GM23248 (cell line): ENCODE measurements at regions not wholly inside any gene's neighbourhood (a gene's known extent, or its start where the extent isn't known, plus 50 kb on each side); places are given as distances from the start of the nearest gene placed in this dataset.

Experiments
- DNase-seq: peaks from one replicate; pipeline ENCODE4 v3.0.0-alpha.2; 2015
- H2AFZ ChIP-seq: fragments of 200-600 bp; sonication (generic); 2 replicates; pipeline ENCODE4 v1.6.1; 2016; ENCODE audit warnings: antibody characterized with exemption
- H3F3A ChIP-seq: fragments of 200-600 bp; sonication (generic); 2 replicates; pipeline ENCODE4 v1.6.1; 2016; ENCODE audit warnings: mild to moderate bottlenecking, antibody characterized with exemption, mixed run types; ENCODE audit not compliant: insufficient read depth
- H3K27ac ChIP-seq: fragments of 200-600 bp; sonication (generic); 2 replicates; pipeline ENCODE4 v1.5.1; 2016; ENCODE audit warnings: mild to moderate bottlenecking
- H3K27me3 ChIP-seq: fragments of 200-600 bp; sonication (generic); replicated peaks from 2 replicates; pipeline ENCODE4 v1.6.1; 2016; ENCODE audit warnings: mild to moderate bottlenecking; ENCODE audit not compliant: insufficient read depth
- H3K36me3 ChIP-seq: fragments of 200-600 bp; sonication (generic); 2 replicates; pipeline ENCODE4 v1.6.1; 2016; ENCODE audit warnings: low read depth, mild to moderate bottlenecking
- H3K4me1 ChIP-seq: fragments of 200-600 bp; sonication (generic); 2 replicates; pipeline ENCODE4 v1.6.1; 2016; ENCODE audit warnings: mild to moderate bottlenecking; ENCODE audit not compliant: insufficient read depth
- H3K4me2 ChIP-seq: fragments of 200-600 bp; sonication (generic); one replicate; pipeline ENCODE4 v1.6.1; 2016; ENCODE audit warnings: mild to moderate bottlenecking; ENCODE audit not compliant: unreplicated experiment
- H3K4me3 ChIP-seq: fragments of 200-600 bp; sonication (generic); 2 replicates; pipeline ENCODE4 v1.5.1; 2016; ENCODE audit warnings: mild to moderate bottlenecking
- H3K79me2 ChIP-seq: fragments of 200-600 bp; sonication (generic); 2 replicates; pipeline ENCODE4 v1.6.1; 2016; ENCODE audit warnings: mild to moderate bottlenecking; ENCODE audit not compliant: insufficient read depth
- H3K9ac ChIP-seq: fragments of 200-600 bp; sonication (generic); 2 replicates; pipeline ENCODE4 v1.6.1; 2016; ENCODE audit warnings: mild to moderate bottlenecking
- H3K9me2 ChIP-seq: fragments of 200-600 bp; sonication (generic); 2 replicates; pipeline ENCODE4 v1.6.1; 2016; ENCODE audit warnings: mixed run types, mild to moderate bottlenecking, moderate library complexity; ENCODE audit not compliant: insufficient read depth
- H3K9me3 ChIP-seq: fragments of 200-600 bp; sonication (generic); one replicate; pipeline ENCODE4 v1.6.1; 2017; ENCODE audit warnings: low read depth
- H4K20me1 ChIP-seq: fragments of 200-600 bp; sonication (generic); 2 replicates; pipeline ENCODE4 v1.6.0; 2016; ENCODE audit not compliant: insufficient read depth
- EZH2 ChIP-seq: fragments of 200-600 bp; sonication (generic); IDR thresholded peaks from 2 replicates; pipeline ENCODE4 v1.6.1; 2018; ENCODE audit warnings: antibody characterized with exemption, mild to moderate bottlenecking; ENCODE audit not compliant: insufficient read depth, poor library complexity, severe bottlenecking
- EZH2phosphoT487 ChIP-seq: fragments of 200-600 bp; sonication (generic); IDR thresholded peaks from 2 replicates; pipeline ENCODE4 v1.6.1; 2018; ENCODE audit warnings: antibody characterized with exemption, moderate library complexity, mild to moderate bottlenecking, low read depth; ENCODE audit not compliant: insufficient read depth
- WGBS, 2 experiments: methylation state at CpG; one replicate each; pipeline ENCODE4 v1.1.6; 2015 to 2017; ENCODE audit warnings: low lambda C conversion rate in 2 of 2, low coverage in 1 of 2; ENCODE audit errors: missing lambda C conversion rate in 2 of 2; 5-methylcytosine and 5-hydroxymethylcytosine counted together
- in situ Hi-C: fragments of 300-500 bp; cut with MboI; formaldehyde crosslinking; loops from 2 replicates; pipeline ENCODE4 v1.15.0; 2020

DNA sequence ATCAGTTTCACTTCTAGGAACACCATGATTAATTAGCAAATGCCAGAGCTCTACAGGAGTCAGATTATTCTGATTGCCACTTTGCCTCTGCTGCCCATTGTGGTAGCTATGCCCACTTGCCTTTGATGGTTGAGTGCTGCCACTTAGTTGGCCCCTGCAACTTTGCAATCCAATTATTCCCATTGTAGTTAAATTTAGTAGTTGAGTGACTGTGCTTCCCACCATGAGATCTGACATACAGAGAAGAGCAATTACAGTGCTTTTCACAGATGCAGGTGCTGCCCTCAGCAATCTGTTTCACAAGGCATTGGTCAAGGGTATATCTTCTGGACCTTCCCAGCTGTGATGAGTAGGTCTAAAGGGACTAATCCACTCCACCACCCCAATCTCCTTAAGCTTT, 468.4 kb upstream of the RGS6 start:
- Histone ChIP-seq H3K4me1 (peaks cover 28% of the 10 kb centered on the region), H3F3A (peaks cover 35% of the 10 kb centered on the region), H3K4me2 (no peak overlapping the region), H3K36me3 (no peaks in the 10 kb centered on the region), H3K27ac (no peak overlapping the region), H3K9me2 (no peaks in the 10 kb centered on the region), H4K20me1 (no peaks in the 10 kb centered on the region), H2AFZ (no peak overlapping the region), H3K79me2 (peaks cover 94% of the 10 kb centered on the region), H3K9ac (no peak overlapping the region), H3K4me3 (no peak overlapping the region), H3K27me3 (no peaks in the 10 kb centered on the region), H3K9me3 (no peaks in the 10 kb centered on the region)
- DNase-seq = no peak
- in situ Hi-C loops = no loop called here
- TF ChIP-seq EZH2phosphoT487 (no peak), EZH2 (no peak)

DNA sequence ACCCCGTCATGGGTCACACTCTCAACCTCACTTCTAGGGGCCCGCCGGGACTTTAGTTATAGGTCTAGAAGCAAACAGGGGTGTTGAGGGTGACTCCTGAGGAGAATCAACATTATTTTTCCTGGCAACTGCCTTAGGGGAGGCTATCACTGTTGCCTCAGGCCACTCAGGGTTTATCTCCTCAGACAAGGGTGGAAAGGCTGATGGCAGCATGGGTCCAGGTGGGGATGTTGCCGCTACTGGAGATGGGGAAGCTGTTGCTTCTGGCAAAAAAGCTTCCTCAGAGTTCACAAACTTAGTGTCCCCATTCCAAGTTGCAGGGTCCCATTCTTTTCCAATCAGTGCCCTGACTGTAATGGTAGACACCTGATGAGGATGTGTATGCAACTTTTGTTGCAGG, 467.4 kb upstream of the RGS6 start:
- Histone ChIP-seq H4K20me1 (no peaks in the 10 kb centered on the region), H3K36me3 (no peaks in the 10 kb centered on the region), H3K4me3 (no peak overlapping the region), H3K4me2 (no peak overlapping the region), H3K4me1 (peaks cover 30% of the 10 kb centered on the region), H3K9ac (no peak overlapping the region), H3K79me2 (peaks cover 94% of the 10 kb centered on the region), H3K27me3 (no peaks in the 10 kb centered on the region), H3K27ac (no peak overlapping the region), H3K9me2 (no peaks in the 10 kb centered on the region), H3F3A (peaks cover 40% of the 10 kb centered on the region), H3K9me3 (no peaks in the 10 kb centered on the region), H2AFZ (no peak overlapping the region)
- no peak for DNase-seq
- in situ Hi-C loops = no loop called here
- TF ChIP-seq EZH2 (no peak), EZH2phosphoT487 (no peak)
- 96 to 99% methylated on average over 4 of the region's 4 CpGs for WGBS, 2 experiments

DNA sequence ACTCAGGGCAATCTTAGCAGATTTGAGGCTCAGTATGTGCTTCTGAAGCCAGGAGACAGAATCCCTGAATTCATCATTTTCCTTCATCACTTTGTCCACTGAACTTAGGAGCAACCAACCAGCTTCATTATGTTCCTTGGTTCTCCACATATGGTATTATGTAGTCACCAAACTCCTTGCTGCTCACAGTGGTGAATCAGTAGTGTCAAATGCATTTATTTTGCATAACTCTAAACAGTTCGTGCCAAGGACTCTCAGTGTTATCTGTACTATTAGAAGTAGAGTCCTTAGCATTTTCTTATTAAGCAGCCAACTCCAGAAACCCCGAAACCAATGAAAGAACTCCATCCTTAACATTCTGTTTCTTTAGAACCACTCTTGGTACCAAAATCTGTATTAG, 466.9 kb upstream of the RGS6 start:
- peaks cover 94% of the 10 kb centered on the region for H3K79me2 ChIP-seq
- peaks cover 40% of the 10 kb centered on the region for H3F3A ChIP-seq
- no peaks in the 10 kb centered on the region for H3K27me3 ChIP-seq
- H4K20me1 ChIP-seq = no peaks in the 10 kb centered on the region
- in situ Hi-C loops = no loop called here
- no peaks in the 10 kb centered on the region for H3K9me2 ChIP-seq
- no peak overlapping the region for H3K27ac ChIP-seq
- no peaks in the 10 kb centered on the region for H3K9me3 ChIP-seq
- TF ChIP-seq EZH2 (no peak), EZH2phosphoT487 (no peak)
- H3K4me3 ChIP-seq = no peak overlapping the region
- no peak overlapping the region for H3K9ac ChIP-seq
- H3K4me1 ChIP-seq = peaks cover 30% of the 10 kb centered on the region
- no peak overlapping the region for H3K4me2 ChIP-seq
- DNase-seq = peak; percentile 47
- H3K36me3 ChIP-seq = no peaks in the 10 kb centered on the region
- WGBS, 2 experiments = 81 to 82% methylated on average over 2 of the region's 2 CpGs
- no peak overlapping the region for H2AFZ ChIP-seq

DNA sequence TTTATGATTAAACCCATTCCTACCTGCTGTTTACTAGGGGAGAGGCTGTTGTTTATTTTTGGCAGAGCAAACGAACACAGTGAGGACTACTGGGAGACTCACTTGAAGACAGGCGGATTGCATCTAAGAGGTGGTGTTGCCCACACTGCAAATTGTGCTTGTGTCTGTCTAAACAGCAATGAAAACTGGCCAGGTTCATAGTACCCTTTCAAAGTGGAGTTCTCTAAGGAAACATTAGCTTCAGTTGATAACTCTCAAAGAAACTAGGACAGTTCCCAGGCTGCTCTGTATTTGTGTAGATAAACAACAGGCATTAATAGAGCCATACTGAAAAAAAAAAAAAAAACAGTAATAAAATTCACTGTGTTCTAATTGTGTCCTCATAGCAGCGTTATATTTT, 466.0 kb upstream of the RGS6 start:
- H3K9ac ChIP-seq = no peak overlapping the region
- no peak overlapping the region for H2AFZ ChIP-seq
- H3K36me3 ChIP-seq = no peaks in the 10 kb centered on the region
- TF ChIP-seq EZH2 = no peak
- TF ChIP-seq EZH2phosphoT487 = no peak
- H4K20me1 ChIP-seq = no peaks in the 10 kb centered on the region
- peaks cover 40% of the 10 kb centered on the region for H3F3A ChIP-seq
- H3K79me2 ChIP-seq = peaks cover 94% of the 10 kb centered on the region
- no peak for DNase-seq
- whole genome bisulfite sequencing, 2 experiments = 71 to 79% methylated on average over 3 of the region's 3 CpGs
- H3K27me3 ChIP-seq = no peaks in the 10 kb centered on the region
- H3K9me3 ChIP-seq = no peaks in the 10 kb centered on the region
- in situ Hi-C loops = no loop called here
- peak overlapping the region; percentile 69 for H3K4me2 ChIP-seq
- H3K27ac ChIP-seq = peak overlapping the region; percentile 64; the same call in 1 of the 2 replicates
- peaks cover 30% of the 10 kb centered on the region for H3K4me1 ChIP-seq
- no peaks in the 10 kb centered on the region for H3K9me2 ChIP-seq
- H3K4me3 ChIP-seq = no peak overlapping the region

DNA sequence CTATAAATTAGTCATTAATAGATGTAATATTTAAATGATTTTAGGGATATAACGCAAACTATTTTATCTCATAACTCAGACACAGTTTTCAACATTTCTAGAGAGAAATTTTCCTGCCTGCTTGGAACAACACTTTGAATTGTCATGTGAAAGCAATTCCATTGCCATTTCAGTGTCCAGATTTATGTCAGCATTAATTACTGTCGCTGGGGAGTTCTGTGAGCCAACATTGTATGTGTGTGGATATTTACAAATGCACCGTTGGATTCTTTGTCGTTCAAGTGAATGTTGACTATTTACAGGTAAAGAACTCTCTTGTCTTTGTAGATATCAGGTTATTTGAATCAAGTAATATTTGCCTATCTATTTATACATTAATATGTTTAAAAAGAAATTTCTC, 465.3 kb upstream of the RGS6 start:
- 3 to 4% methylated on average over 4 of the region's 4 CpGs for WGBS, 2 experiments
- Histone ChIP-seq H3K4me3 (peak overlapping the region; percentile 21), H3K9me3 (no peaks in the 10 kb centered on the region), H3K36me3 (no peaks in the 10 kb centered on the region), H3K9ac (peak overlapping the region; percentile 20; the same call in 1 of the 2 replicates), H3K79me2 (peaks cover 95% of the 10 kb centered on the region), H3K4me2 (peak overlapping the region; percentile 69), H3K27ac (peak overlapping the region; percentile 64), H3K9me2 (no peaks in the 10 kb centered on the region), H2AFZ (no peak overlapping the region), H3K27me3 (no peaks in the 10 kb centered on the region), H4K20me1 (no peaks in the 10 kb centered on the region), H3F3A (peaks cover 42% of the 10 kb centered on the region), H3K4me1 (peaks cover 35% of the 10 kb centered on the region)
- TF ChIP-seq EZH2 (no peak), EZH2phosphoT487 (no peak)
- DNase-seq = peak; percentile 40
- in situ Hi-C loops = no loop called here
